Activated naive CD4-positive, alpha-beta T cell treated with anti-CD3 and anti-CD28 coated beads for 36 hours (primary cell): ENCODE measurements at regions not wholly inside any gene's neighbourhood (a gene's known extent, or its start where the extent isn't known, plus 50 kb on each side); places are given as distances from the start of the nearest gene placed in this dataset.

Source experiments
- CTCF ChIA-PET: fragments of 350-600 bp; sonication (Branson Sonifier 250); formaldehyde crosslinking; loops from one replicate; lab custom pipeline; 2021; ENCODE audit warnings: antibody characterized with exemption; lab: Charles Lee
- DNase-seq: peaks from one replicate; pipeline ENCODE4 v3.0.0-alpha.2; 2020
- H3K27ac Mint-ChIP-seq: one replicate; pipeline ENCODE4 v1.8.0; 2021; ENCODE audit warnings: mild to moderate bottlenecking, mixed read lengths
- H3K27me3 Mint-ChIP-seq: one replicate; pipeline ENCODE4 v1.8.0; 2021; ENCODE audit warnings: low read depth, mixed read lengths
- H3K36me3 Mint-ChIP-seq: one replicate; pipeline ENCODE4 v1.8.0; 2021; ENCODE audit warnings: low read depth, mixed read lengths
- H3K4me1 Mint-ChIP-seq: one replicate; pipeline ENCODE4 v1.8.0; 2021; ENCODE audit warnings: low read depth, mixed read lengths
- H3K4me3 Mint-ChIP-seq: one replicate; pipeline ENCODE4 v1.8.0; 2021; ENCODE audit warnings: mild to moderate bottlenecking, moderate library complexity, mixed read lengths
- H3K9me3 Mint-ChIP-seq: one replicate; pipeline ENCODE4 v1.8.0; 2021; ENCODE audit warnings: mixed read lengths
- intact Hi-C: fragments of 100-400 bp; cut with micrococcal nuclease; formaldehyde crosslinking; loops from one replicate; pipeline ENCODE4 v1.15.1; 2023

GRCh38 chr12:126191031-126191891, 1126.0 kb downstream of the AACS start:
- H3K4me3 Mint-ChIP-seq, result no peak overlapping the region
- no peak overlapping the region for H3K27ac Mint-ChIP-seq

GRCh38 chr12:126191949-126192348, 1126.7 kb downstream of the AACS start:
- no peaks in the 10 kb centered on the region for H3K36me3 Mint-ChIP-seq
- peaks cover 40% of the 10 kb centered on the region for H3K27me3 Mint-ChIP-seq
- DNase-seq, result no peak
- CTCF ChIA-PET, result no interaction called here
- no peak overlapping the region for H3K27ac Mint-ChIP-seq
- H3K9me3 Mint-ChIP-seq, result peaks cover 4% of the 10 kb centered on the region
- intact Hi-C loops, result no loop called here
- no peaks in the 10 kb centered on the region for H3K4me1 Mint-ChIP-seq
- no peak overlapping the region for H3K4me3 Mint-ChIP-seq

More at GRCh38 chr12:126191031-126191891, 1126.0 kb downstream of the AACS start:
- H3K27me3 Mint-ChIP-seq, result peaks cover 40% of the 10 kb centered on the region
- peaks cover 4% of the 10 kb centered on the region for H3K9me3 Mint-ChIP-seq
- intact Hi-C loops, result no loop called here
- no peaks in the 10 kb centered on the region for H3K36me3 Mint-ChIP-seq
- CTCF ChIA-PET, result no interaction called here
- DNase-seq, result no peak
- no peaks in the 10 kb centered on the region for H3K4me1 Mint-ChIP-seq

GRCh38 chr12:126193190-126193589, 1128.0 kb downstream of the AACS start:
- Mint-ChIP-seq H3K27me3 (peaks cover 38% of the 10 kb centered on the region), H3K27ac (no peak overlapping the region), H3K9me3 (peaks cover 4% of the 10 kb centered on the region), H3K4me1 (no peaks in the 10 kb centered on the region), H3K4me3 (no peak overlapping the region), H3K36me3 (no peaks in the 10 kb centered on the region)
- DNase-seq, result no peak
- intact Hi-C loops, result no loop called here
- CTCF ChIA-PET, result no interaction called here

- Mint-ChIP-seq H3K9me3 (peaks cover 4% of the 10 kb centered on the region), H3K4me1 (no peaks in the 10 kb centered on the region), H3K27ac (no peak overlapping the region), H3K36me3 (no peaks in the 10 kb centered on the region), H3K27me3 (peaks cover 14% of the 10 kb centered on the region), H3K4me3 (no peak overlapping the region)
- intact Hi-C loops, result no loop called here
- CTCF ChIA-PET, result no interaction called here
- DNase-seq, result no peak
Measured at GRCh38 chr12:126196263-126196662, 1131.0 kb downstream of the AACS start.

GRCh38 chr12:126198516-126198915, 1133.3 kb downstream of the AACS start:
- Mint-ChIP-seq H3K4me1 (no peaks in the 10 kb centered on the region), H3K27me3 (peaks cover 2% of the 10 kb centered on the region), H3K9me3 (peaks cover 4% of the 10 kb centered on the region), H3K36me3 (no peaks in the 10 kb centered on the region), H3K4me3 (no peak overlapping the region), H3K27ac (no peak overlapping the region)
- no peak for DNase-seq
- CTCF ChIA-PET, result no interaction called here
- intact Hi-C loops, result no loop called here

- H3K4me1 Mint-ChIP-seq, result no peaks in the 10 kb centered on the region
- no peak overlapping the region for H3K4me3 Mint-ChIP-seq
- DNase-seq, result no peak
- CTCF ChIA-PET, result no interaction called here
- intact Hi-C loops, result no loop called here
- H3K27ac Mint-ChIP-seq, result no peak overlapping the region
- H3K27me3 Mint-ChIP-seq, result peaks cover 2% of the 10 kb centered on the region
- H3K36me3 Mint-ChIP-seq, result no peaks in the 10 kb centered on the region
- peaks cover 4% of the 10 kb centered on the region for H3K9me3 Mint-ChIP-seq
Measured at GRCh38 chr12:126198966-126199692, 1133.9 kb downstream of the AACS start.

GRCh38 chr12:126201981-126202537, 1136.8 kb downstream of the AACS start:
- Mint-ChIP-seq H3K4me1 (no peaks in the 10 kb centered on the region), H3K9me3 (peaks cover 3% of the 10 kb centered on the region), H3K36me3 (no peaks in the 10 kb centered on the region), H3K27ac (no peak overlapping the region), H3K27me3 (peaks cover 4% of the 10 kb centered on the region), H3K4me3 (no peak overlapping the region)
- CTCF ChIA-PET, result no interaction called here
- no peak for DNase-seq
- intact Hi-C loops, result no loop called here

GRCh38 chr12:126204326-126204725, 1139.1 kb downstream of the AACS start:
- Mint-ChIP-seq H3K27ac (no peak overlapping the region), H3K36me3 (no peaks in the 10 kb centered on the region)
- CTCF ChIA-PET, result no interaction called here

GRCh38 chr12:126210026-126210425, 1144.8 kb downstream of the AACS start:
- Mint-ChIP-seq H3K27ac (no peak overlapping the region), H3K4me3 (no peak overlapping the region), H3K4me1 (no peaks in the 10 kb centered on the region), H3K9me3 (peaks cover 3% of the 10 kb centered on the region), H3K27me3 (no peaks in the 10 kb centered on the region), H3K36me3 (no peaks in the 10 kb centered on the region)
- CTCF ChIA-PET, result no interaction called here
- intact Hi-C loops, result no loop called here
- no peak for DNase-seq

More at GRCh38 chr12:126204326-126204725, 1139.1 kb downstream of the AACS start:
- Mint-ChIP-seq H3K4me1 (no peaks in the 10 kb centered on the region), H3K9me3 (peaks cover 3% of the 10 kb centered on the region), H3K4me3 (no peak overlapping the region), H3K27me3 (peaks cover 4% of the 10 kb centered on the region)
- intact Hi-C loops, result no loop called here
- no peak for DNase-seq

GRCh38 chr12:126210448-126210847, 1145.2 kb downstream of the AACS start:
- no peaks in the 10 kb centered on the region for H3K4me1 Mint-ChIP-seq
- CTCF ChIA-PET, result no interaction called here

GRCh38 chr12:126212824-126213223, 1147.6 kb downstream of the AACS start:
- Mint-ChIP-seq H3K27me3 (no peaks in the 10 kb centered on the region), H3K4me3 (no peak overlapping the region), H3K27ac (no peak overlapping the region), H3K9me3 (no peaks in the 10 kb centered on the region), H3K36me3 (no peaks in the 10 kb centered on the region), H3K4me1 (no peaks in the 10 kb centered on the region)
- intact Hi-C loops, result no loop called here
- CTCF ChIA-PET, result interaction anchor here (0.6 kb wide), 1 partner anchor 644 kb away, joined by 3 read pairs; no protein-coding TSS in a partner anchor
- DNase-seq, result no peak

More at GRCh38 chr12:126210448-126210847, 1145.2 kb downstream of the AACS start:
- intact Hi-C loops, result no loop called here
- no peak overlapping the region for H3K4me3 Mint-ChIP-seq
- no peak overlapping the region for H3K27ac Mint-ChIP-seq
- no peak for DNase-seq
- no peaks in the 10 kb centered on the region for H3K27me3 Mint-ChIP-seq
- peaks cover 3% of the 10 kb centered on the region for H3K9me3 Mint-ChIP-seq
- H3K36me3 Mint-ChIP-seq, result no peaks in the 10 kb centered on the region

GRCh38 chr12:126218697-126219096, 1153.5 kb downstream of the AACS start:
- DNase-seq, result no peak
- Mint-ChIP-seq H3K9me3 (no peaks in the 10 kb centered on the region), H3K27me3 (no peaks in the 10 kb centered on the region), H3K4me3 (no peak overlapping the region), H3K27ac (no peak overlapping the region), H3K4me1 (no peaks in the 10 kb centered on the region), H3K36me3 (no peaks in the 10 kb centered on the region)
- intact Hi-C loops, result no loop called here
- CTCF ChIA-PET, result no interaction called here
